ENCODE measurements at regions not wholly inside any gene's neighbourhood (a gene's known extent, or its start where the extent isn't known, plus 50 kb on each side); places are given as distances from the start of the nearest gene placed in this dataset.

DNA sequence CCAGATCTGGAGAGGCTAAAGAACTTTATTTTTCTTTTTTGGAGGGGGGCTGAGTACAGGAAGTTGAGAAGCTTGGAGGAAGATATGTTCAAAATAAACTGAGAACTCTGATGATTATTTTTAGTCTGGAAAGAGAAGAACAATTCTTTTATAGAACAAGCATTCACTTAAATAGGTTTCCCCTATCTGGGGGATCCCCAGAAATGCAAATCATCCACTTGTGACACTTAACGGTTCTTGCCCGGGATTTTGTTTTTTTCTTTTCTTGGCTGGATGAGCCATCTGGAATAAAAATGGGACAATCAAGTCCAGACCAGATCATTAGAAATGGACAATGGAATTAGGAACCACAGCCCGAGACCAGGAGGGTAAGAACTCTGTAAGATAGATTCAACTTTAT is 95.9 kb upstream of the EGR2 start:
- H3K27ac ChIP-seq (ENCODE audit: low read depth in 2 of 2, low read length in 2 of 2): no peak overlapping the region
- H3K9ac ChIP-seq (ENCODE audit: low read length in 3 of 3): no peak overlapping the region
- H3K4me3 ChIP-seq (ENCODE audit: low read length in 3 of 3): no peak overlapping the region
- H3K9me3 ChIP-seq (ENCODE audit: control insufficient read depth in 2 of 3, insufficient read depth in 1 of 3, low read length in 3 of 3): no peaks in the 10 kb centered on the region
- TF ChIP-seq, protein P1, sequence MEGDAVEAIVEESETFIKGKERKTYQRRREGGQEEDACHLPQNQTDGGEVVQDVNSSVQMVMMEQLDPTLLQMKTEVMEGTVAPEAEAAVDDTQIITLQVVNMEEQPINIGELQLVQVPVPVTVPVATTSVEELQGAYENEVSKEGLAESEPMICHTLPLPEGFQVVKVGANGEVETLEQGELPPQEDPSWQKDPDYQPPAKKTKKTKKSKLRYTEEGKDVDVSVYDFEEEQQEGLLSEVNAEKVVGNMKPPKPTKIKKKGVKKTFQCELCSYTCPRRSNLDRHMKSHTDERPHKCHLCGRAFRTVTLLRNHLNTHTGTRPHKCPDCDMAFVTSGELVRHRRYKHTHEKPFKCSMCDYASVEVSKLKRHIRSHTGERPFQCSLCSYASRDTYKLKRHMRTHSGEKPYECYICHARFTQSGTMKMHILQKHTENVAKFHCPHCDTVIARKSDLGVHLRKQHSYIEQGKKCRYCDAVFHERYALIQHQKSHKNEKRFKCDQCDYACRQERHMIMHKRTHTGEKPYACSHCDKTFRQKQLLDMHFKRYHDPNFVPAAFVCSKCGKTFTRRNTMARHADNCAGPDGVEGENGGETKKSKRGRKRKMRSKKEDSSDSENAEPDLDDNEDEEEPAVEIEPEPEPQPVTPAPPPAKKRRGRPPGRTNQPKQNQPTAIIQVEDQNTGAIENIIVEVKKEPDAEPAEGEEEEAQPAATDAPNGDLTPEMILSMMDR (IDR thresholded peaks at IDR 0.05; ENCODE audit: borderline replicate concordance, extremely low read depth, insufficient read depth): no peak
- intact Hi-C loops (cut with DNase I): no loop called here
- H3K36me3 ChIP-seq (ENCODE audit: control insufficient read depth in 2 of 3, insufficient read depth in 3 of 3, low read length in 3 of 3): no peaks in the 10 kb centered on the region
- no peaks in the 10 kb centered on the region for H3K4me1 ChIP-seq (ENCODE audit: control insufficient read depth in 2 of 3, insufficient read depth in 2 of 3, low read depth in 1 of 3, low read length in 3 of 3)
- H3K27me3 ChIP-seq (ENCODE audit: control insufficient read depth, insufficient read depth, low read length): no peaks in the 10 kb centered on the region
- FAIRE-seq (no peak), DNase-seq (no peak)

DNA sequence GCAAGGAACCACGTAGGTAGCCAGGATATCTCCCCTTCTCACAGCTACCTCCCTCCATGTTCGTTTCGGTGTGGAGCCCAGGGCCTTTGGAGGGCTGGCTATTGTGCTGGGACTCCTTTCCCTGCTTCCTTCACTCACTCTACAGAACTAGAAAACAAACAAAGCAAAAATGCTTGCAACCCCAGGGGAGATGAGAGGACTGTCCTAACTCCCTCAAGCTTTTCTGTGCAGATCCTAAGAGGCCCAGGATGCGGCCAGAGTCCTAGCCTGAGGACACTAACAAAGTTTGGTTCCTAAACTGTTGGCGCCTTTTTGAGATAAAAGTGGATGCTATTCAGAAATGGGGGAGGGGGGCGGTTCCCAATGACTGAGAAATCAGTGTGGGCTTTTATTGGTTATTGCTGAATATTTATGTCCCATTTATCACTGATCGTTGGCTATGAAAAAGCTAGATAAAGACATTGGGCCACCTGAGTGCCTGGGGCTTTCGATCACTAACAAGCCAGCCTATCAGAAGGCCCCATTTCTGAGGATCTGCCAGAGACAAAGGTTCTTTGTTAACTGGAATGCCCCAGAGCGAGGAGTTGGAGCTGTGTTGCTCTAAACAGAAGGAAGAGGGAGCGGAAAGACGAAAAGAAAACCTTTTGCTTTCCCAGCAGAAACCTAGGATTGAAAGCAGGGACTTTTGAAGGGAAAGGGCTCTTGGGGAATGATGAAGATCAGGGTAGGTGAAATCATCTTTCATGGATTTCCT is 95.2 kb upstream of the EGR2 start:
- H3K9ac ChIP-seq (ENCODE audit: low read length in 3 of 3): no peak overlapping the region
- no peak for FAIRE-seq
- intact Hi-C loops (cut with DNase I): no loop called here
- H3K9me3 ChIP-seq (ENCODE audit: control insufficient read depth in 2 of 3, insufficient read depth in 1 of 3, low read length in 3 of 3): no peaks in the 10 kb centered on the region
- H3K4me1 ChIP-seq (ENCODE audit: control insufficient read depth in 2 of 3, insufficient read depth in 2 of 3, low read depth in 1 of 3, low read length in 3 of 3): no peaks in the 10 kb centered on the region
- DNase-seq: peak in 1 of 5 donors; percentile 25
- no peak overlapping the region for H3K4me3 ChIP-seq (ENCODE audit: low read length in 3 of 3)
- TF ChIP-seq, protein P1 (IDR thresholded peaks at IDR 0.05; ENCODE audit: borderline replicate concordance, extremely low read depth, insufficient read depth): no peak
- H3K27me3 ChIP-seq (ENCODE audit: control insufficient read depth, insufficient read depth, low read length): no peaks in the 10 kb centered on the region
- H3K36me3 ChIP-seq (ENCODE audit: control insufficient read depth in 2 of 3, insufficient read depth in 3 of 3, low read length in 3 of 3): no peaks in the 10 kb centered on the region
- H3K27ac ChIP-seq (ENCODE audit: low read depth in 2 of 2, low read length in 2 of 2): no peak overlapping the region

- TF ChIP-seq, protein P1 (IDR thresholded peaks at IDR 0.05; ENCODE audit: borderline replicate concordance, extremely low read depth, insufficient read depth): no peak
- Histone ChIP-seq H3K9ac (ENCODE audit: low read length in 3 of 3) (no peak overlapping the region), H3K4me1 (ENCODE audit: control insufficient read depth in 2 of 3, insufficient read depth in 2 of 3, low read depth in 1 of 3, low read length in 3 of 3) (no peaks in the 10 kb centered on the region), H3K36me3 (ENCODE audit: control insufficient read depth in 2 of 3, insufficient read depth in 3 of 3, low read length in 3 of 3) (no peaks in the 10 kb centered on the region), H3K27ac (ENCODE audit: low read depth in 2 of 2, low read length in 2 of 2) (no peak overlapping the region), H3K4me3 (ENCODE audit: low read length in 3 of 3) (no peak overlapping the region), H3K27me3 (ENCODE audit: control insufficient read depth, insufficient read depth, low read length) (no peaks in the 10 kb centered on the region), H3K9me3 (ENCODE audit: control insufficient read depth in 2 of 3, insufficient read depth in 1 of 3, low read length in 3 of 3) (no peaks in the 10 kb centered on the region)
- intact Hi-C loops (cut with DNase I): no loop called here
- DNase-seq (peak in 2 of 5 donors; percentile 17 to 49), FAIRE-seq (no peak)
Measured at GRCh38 chr10:62907470-62908212, 91.5 kb upstream of the EGR2 start.

Data from kidney (tissue), 13 donors.